GM12875 (cell line): ENCODE measurements at regions not wholly inside any gene's neighbourhood (a gene's known extent, or its start where the extent isn't known, plus 50 kb on each side); places are given as distances from the start of the nearest gene placed in this dataset.

ENCODE experiments used
- H3K4me3 ChIP-seq: one replicate; pipeline ENCODE4 v1.5.1; 2011; ENCODE audit warnings: low read depth, low read length, control low read depth
- TF ChIP-seq, protein P1 (sequence below): IDR thresholded peaks from 2 replicates; pipeline ENCODE4 v1.5.1; 2011; ENCODE audit warnings: low read depth, mild to moderate bottlenecking, control low read depth, inconsistent platforms, low read length, moderate library complexity, borderline replicate concordance; ENCODE audit not compliant: insufficient read depth

DNA sequence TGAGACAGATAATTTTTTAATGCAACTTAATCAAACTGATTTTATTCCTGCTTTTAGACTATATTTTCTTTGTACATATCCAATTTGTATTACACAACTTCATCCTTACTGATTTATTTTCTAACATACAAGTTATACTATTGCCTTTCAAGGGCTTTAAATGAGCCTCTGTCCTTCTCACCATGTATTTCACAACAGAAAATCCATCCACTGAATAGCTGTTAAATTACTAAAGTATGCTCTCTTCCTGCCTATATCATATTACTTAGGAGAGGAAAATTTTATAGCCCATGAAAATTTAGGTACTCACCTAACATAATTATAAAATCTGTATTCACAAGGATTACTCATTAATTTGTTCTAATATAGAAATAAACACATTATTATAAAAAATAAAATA, 528.6 kb downstream of the ANKRD50 start:
- H3K4me3 ChIP-seq, result no peak overlapping the region
- TF ChIP-seq, protein P1, sequence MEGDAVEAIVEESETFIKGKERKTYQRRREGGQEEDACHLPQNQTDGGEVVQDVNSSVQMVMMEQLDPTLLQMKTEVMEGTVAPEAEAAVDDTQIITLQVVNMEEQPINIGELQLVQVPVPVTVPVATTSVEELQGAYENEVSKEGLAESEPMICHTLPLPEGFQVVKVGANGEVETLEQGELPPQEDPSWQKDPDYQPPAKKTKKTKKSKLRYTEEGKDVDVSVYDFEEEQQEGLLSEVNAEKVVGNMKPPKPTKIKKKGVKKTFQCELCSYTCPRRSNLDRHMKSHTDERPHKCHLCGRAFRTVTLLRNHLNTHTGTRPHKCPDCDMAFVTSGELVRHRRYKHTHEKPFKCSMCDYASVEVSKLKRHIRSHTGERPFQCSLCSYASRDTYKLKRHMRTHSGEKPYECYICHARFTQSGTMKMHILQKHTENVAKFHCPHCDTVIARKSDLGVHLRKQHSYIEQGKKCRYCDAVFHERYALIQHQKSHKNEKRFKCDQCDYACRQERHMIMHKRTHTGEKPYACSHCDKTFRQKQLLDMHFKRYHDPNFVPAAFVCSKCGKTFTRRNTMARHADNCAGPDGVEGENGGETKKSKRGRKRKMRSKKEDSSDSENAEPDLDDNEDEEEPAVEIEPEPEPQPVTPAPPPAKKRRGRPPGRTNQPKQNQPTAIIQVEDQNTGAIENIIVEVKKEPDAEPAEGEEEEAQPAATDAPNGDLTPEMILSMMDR, result no peak

DNA sequence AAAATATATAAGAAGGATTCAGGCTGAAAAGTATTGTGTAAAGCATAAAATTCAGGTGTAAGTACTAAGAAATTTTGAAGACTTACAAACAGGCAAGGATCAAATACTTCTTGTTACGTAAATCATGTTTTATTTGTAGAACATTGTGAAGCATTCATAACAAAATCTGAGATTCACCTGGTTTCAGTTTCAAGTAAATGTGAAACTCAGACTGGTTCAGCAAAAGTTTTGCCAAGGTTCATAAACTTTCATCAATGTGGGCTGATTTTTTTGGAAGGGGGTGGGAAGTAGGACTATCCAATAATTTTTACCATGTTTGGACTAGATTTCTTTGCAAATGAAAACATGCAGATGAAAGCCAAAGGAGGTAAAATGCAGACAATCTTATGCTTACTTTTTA, 527.7 kb downstream of the ANKRD50 start:
- TF ChIP-seq, protein P1, result no peak
- H3K4me3 ChIP-seq, result no peak overlapping the region

DNA sequence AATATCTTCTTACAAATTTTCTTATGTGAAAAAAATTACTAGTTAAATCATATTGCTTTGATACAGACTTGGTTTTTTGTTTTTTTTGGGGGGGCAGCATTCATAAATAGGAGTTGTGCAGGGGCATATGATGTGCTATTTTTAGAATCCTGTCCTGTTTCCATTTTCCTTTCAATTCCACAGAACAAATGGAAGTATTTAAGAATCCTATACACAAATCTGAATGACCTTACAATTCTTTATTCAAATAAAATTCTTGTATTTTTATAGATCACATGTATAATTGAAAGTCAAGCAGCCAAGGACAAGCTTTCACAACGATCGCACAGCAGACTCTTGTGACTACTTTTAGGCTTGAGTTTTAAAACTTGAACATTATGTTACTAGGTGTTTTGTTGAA, 523.9 kb downstream of the ANKRD50 start:
- H3K4me3 ChIP-seq, result no peak overlapping the region
- TF ChIP-seq, protein P1, result no peak

- TF ChIP-seq, protein P1, result no peak
- H3K4me3 ChIP-seq, result no peak overlapping the region
Measured at GRCh38 chr4:124189545-124189944, 523.0 kb downstream of the ANKRD50 start.

DNA sequence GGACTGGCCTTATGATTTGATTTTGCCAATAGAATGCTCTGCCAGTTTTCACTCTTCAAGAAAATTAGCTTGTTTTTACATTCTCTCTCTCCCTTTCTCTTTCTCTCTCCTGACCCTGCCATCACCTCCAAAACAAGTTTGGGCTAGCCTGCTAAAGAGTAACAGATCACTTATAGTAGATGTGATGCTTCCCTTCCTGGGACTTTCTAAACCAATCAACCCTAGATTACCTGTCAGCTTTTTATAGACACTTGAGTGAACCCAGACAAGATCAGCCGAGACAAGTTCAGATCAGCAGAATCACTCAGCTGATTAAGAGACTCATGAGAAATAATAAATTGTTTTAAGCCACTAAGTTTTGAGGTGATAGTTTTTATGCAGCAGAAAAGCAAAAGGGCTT, 521.2 kb downstream of the ANKRD50 start:
- no peak overlapping the region for H3K4me3 ChIP-seq
- TF ChIP-seq, protein P1, result no peak

- no peak overlapping the region for H3K4me3 ChIP-seq
- TF ChIP-seq, protein P1, result no peak
Measured at GRCh38 chr4:124192544-124192943, 520.0 kb downstream of the ANKRD50 start.

DNA sequence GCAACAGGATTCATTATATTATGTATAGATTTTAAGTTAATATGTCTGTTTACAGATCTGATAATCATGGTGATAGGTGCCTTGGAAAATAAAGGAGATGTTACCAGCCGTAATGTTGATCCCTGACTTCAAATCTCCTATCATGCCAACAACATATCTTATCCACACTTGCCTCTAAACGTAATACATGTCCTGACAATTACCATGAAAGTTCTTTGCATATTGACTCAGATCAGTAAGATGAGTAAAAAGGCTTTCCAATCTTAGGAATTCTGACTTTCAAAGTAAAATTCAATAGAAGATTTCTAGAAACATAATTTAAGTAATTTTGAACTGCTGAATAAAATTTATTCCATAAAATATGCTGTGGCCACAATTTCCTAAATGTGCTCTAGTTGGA, 513.3 kb downstream of the ANKRD50 start:
- TF ChIP-seq, protein P1, result no peak
- H3K4me3 ChIP-seq, result no peak overlapping the region
